Urinary bladder (tissue), 3 donors: ENCODE measurements at regions not wholly inside any gene's neighbourhood (a gene's known extent, or its start where the extent isn't known, plus 50 kb on each side); places are given as distances from the start of the nearest gene placed in this dataset.
"Not testable (repeated sequence)": the region's sequence is repeated elsewhere in the genome, so short reads cannot be mapped to it uniquely, and the experiment has no call there.

ENCODE experiments used
- DNase-seq: peaks from one replicate; pipeline ENCODE4 v3.0.0-alpha.2; 2015; ENCODE audit errors: extremely low spot score
- H3K27ac ChIP-seq: one replicate; pipeline ENCODE4 v1.5.1; 2013; ENCODE audit warnings: low read depth, mild to moderate bottlenecking, moderate library complexity
- H3K36me3 ChIP-seq: one replicate; pipeline ENCODE4 v1.6.1; 2013; ENCODE audit warnings: mild to moderate bottlenecking, moderate library complexity; ENCODE audit not compliant: insufficient read depth
- H3K4me1 ChIP-seq: one replicate; pipeline ENCODE4 v1.6.1; 2013; ENCODE audit warnings: mild to moderate bottlenecking, moderate library complexity; ENCODE audit not compliant: insufficient read depth
- H3K4me3 ChIP-seq: one replicate; pipeline ENCODE4 v1.5.1; 2013; ENCODE audit warnings: low read depth, low read length
- WGBS: extraction: QIAGEN DNeasy Blood & Tissue Kit; methylation state at CpG from one replicate; pipeline ENCODE4 v1.1.7; 2013; 5-methylcytosine and 5-hydroxymethylcytosine counted together
- donor health status: healthy with polysubstance abuse.
- donor health status: healthy.

GRCh38 chr15:35184646-35185045 is 99.6 kb upstream of the NANOGP8 start:
- H3K27ac ChIP-seq = no peak overlapping the region
- H3K4me1 ChIP-seq = no peaks in the 10 kb centered on the region
- DNase-seq = no peak
- no peaks in the 10 kb centered on the region for H3K36me3 ChIP-seq
- H3K4me3 ChIP-seq = no peak overlapping the region
- 90% methylated on average over 1 of the region's 1 CpG for WGBS

- no peaks in the 10 kb centered on the region for H3K4me1 ChIP-seq
- H3K27ac ChIP-seq = no peak overlapping the region
- no peak overlapping the region for H3K4me3 ChIP-seq
- WGBS = 43% methylated on average over 2 of the region's 2 CpGs
- H3K36me3 ChIP-seq = no peaks in the 10 kb centered on the region
- DNase-seq = no peak
Measured at GRCh38 chr15:35182841-35183479, 97.9 kb upstream of the NANOGP8 start.

GRCh38 chr15:35181538-35181937 is 96.4 kb upstream of the NANOGP8 start:
- Histone ChIP-seq H3K27ac (no peak overlapping the region), H3K36me3 (no peaks in the 10 kb centered on the region), H3K4me3 (no peak overlapping the region), H3K4me1 (no peaks in the 10 kb centered on the region)
- no peak for DNase-seq

- no peaks in the 10 kb centered on the region for H3K36me3 ChIP-seq
- DNase-seq = no peak
- no peak overlapping the region for H3K27ac ChIP-seq
- H3K4me1 ChIP-seq = no peaks in the 10 kb centered on the region
- H3K4me3 ChIP-seq = no peak overlapping the region
- 90% methylated on average over 3 of the region's 3 CpGs for WGBS
Measured at GRCh38 chr15:35179739-35180138, 94.6 kb upstream of the NANOGP8 start.

- not testable (repeated sequence) for H3K36me3 ChIP-seq, DNase-seq, H3K4me1 ChIP-seq, H3K4me3 ChIP-seq, H3K27ac ChIP-seq
- WGBS = 91% methylated on average over 1 of the region's 1 CpG
Measured at GRCh38 chr15:35178186-35178585, 93.1 kb upstream of the NANOGP8 start.

GRCh38 chr15:35174948-35175347 is 89.9 kb upstream of the NANOGP8 start:
- Histone ChIP-seq H3K27ac (no peak overlapping the region), H3K4me3 (no peak overlapping the region), H3K4me1 (no peaks in the 10 kb centered on the region), H3K36me3 (no peaks in the 10 kb centered on the region)
- DNase-seq = no peak
- 75% methylated on average over 3 of the region's 3 CpGs for WGBS

- Histone ChIP-seq H3K4me1 (no peaks in the 10 kb centered on the region), H3K27ac (no peak overlapping the region), H3K4me3 (no peak overlapping the region), H3K36me3 (no peaks in the 10 kb centered on the region)
- DNase-seq = no peak
- WGBS = 81% methylated on average over 4 of the region's 4 CpGs
Measured at GRCh38 chr15:35173444-35174118, 88.5 kb upstream of the NANOGP8 start.

GRCh38 chr15:35170207-35170606 is 85.1 kb upstream of the NANOGP8 start:
- WGBS = 66% methylated on average over 3 of the region's 3 CpGs

GRCh38 chr15:35168464-35168863 is 83.4 kb upstream of the NANOGP8 start:
- WGBS = 18% methylated on average over 4 of the region's 4 CpGs
- no peak overlapping the region for H3K27ac ChIP-seq

More at GRCh38 chr15:35170207-35170606, 85.1 kb upstream of the NANOGP8 start:
- H3K27ac ChIP-seq = no peak overlapping the region
- H3K4me3 ChIP-seq = no peak overlapping the region
- DNase-seq = no peak
- no peaks in the 10 kb centered on the region for H3K36me3 ChIP-seq
- H3K4me1 ChIP-seq = no peaks in the 10 kb centered on the region

GRCh38 chr15:35167675-35168074 is 82.6 kb upstream of the NANOGP8 start:
- H3K4me1 ChIP-seq = no peaks in the 10 kb centered on the region
- no peak overlapping the region for H3K27ac ChIP-seq
- no peak overlapping the region for H3K4me3 ChIP-seq
- 82% methylated on average over 2 of the region's 2 CpGs for WGBS
- no peak for DNase-seq
- H3K36me3 ChIP-seq = no peaks in the 10 kb centered on the region

More at GRCh38 chr15:35168464-35168863, 83.4 kb upstream of the NANOGP8 start:
- H3K4me3 ChIP-seq = no peak overlapping the region
- H3K4me1 ChIP-seq = no peaks in the 10 kb centered on the region
- H3K36me3 ChIP-seq = no peaks in the 10 kb centered on the region
- no peak for DNase-seq

GRCh38 chr15:35166730-35167359 is 81.8 kb upstream of the NANOGP8 start:
- DNase-seq = no peak
- no peaks in the 10 kb centered on the region for H3K36me3 ChIP-seq
- no peak overlapping the region for H3K4me3 ChIP-seq
- no peak overlapping the region for H3K27ac ChIP-seq
- WGBS = 79% methylated on average over 3 of the region's 3 CpGs
- no peaks in the 10 kb centered on the region for H3K4me1 ChIP-seq

GRCh38 chr15:35161694-35162093 is 76.6 kb upstream of the NANOGP8 start:
- no peak for DNase-seq
- no peak overlapping the region for H3K27ac ChIP-seq
- no peaks in the 10 kb centered on the region for H3K4me1 ChIP-seq
- WGBS = 98% methylated on average over 1 of the region's 1 CpG
- no peaks in the 10 kb centered on the region for H3K36me3 ChIP-seq
- no peak overlapping the region for H3K4me3 ChIP-seq

GRCh38 chr15:35159170-35159569 is 74.1 kb upstream of the NANOGP8 start:
- no peak for DNase-seq
- Histone ChIP-seq H3K27ac (no peak overlapping the region), H3K4me3 (no peak overlapping the region), H3K4me1 (no peaks in the 10 kb centered on the region), H3K36me3 (no peaks in the 10 kb centered on the region)
- WGBS = 98% methylated on average over 2 of the region's 2 CpGs

GRCh38 chr15:35151782-35152181 is 66.7 kb upstream of the NANOGP8 start:
- Histone ChIP-seq H3K27ac (no peak overlapping the region), H3K4me1 (no peaks in the 10 kb centered on the region), H3K4me3 (no peak overlapping the region), H3K36me3 (no peaks in the 10 kb centered on the region)
- no peak for DNase-seq
- WGBS = 86% methylated on average over 8 of the region's 8 CpGs
